Activated CD8-positive, alpha-beta memory T cell treated with anti-CD3 and anti-CD28 coated beads for 1 hour (primary cell): ENCODE measurements at regions not wholly inside any gene's neighbourhood (a gene's known extent, or its start where the extent isn't known, plus 50 kb on each side); places are given as distances from the start of the nearest gene placed in this dataset.
"Not testable (repeated sequence)": the region's sequence is repeated elsewhere in the genome, so short reads cannot be mapped to it uniquely, and the experiment has no call there.

Experiments
- DNase-seq, 2 donors: peaks; one replicate each; pipeline ENCODE4 v3.0.0-alpha.2; 2020; ENCODE audit warnings: low read depth in 1 of 2; ENCODE audit errors: extremely low read depth in 1 of 2

- no peak for DNase-seq
Observed at GRCh38 chrY:19059733-19060132, 286.2 kb upstream of the HSFY2 start.

- DNase-seq, result no peak
Observed at GRCh38 chrY:19058831-19059370, 285.4 kb upstream of the HSFY2 start.

- DNase-seq, result no peak
Observed at GRCh38 chrY:19056138-19056469, 282.6 kb upstream of the HSFY2 start.

GRCh38 chrY:19055232-19056137, 281.9 kb upstream of the HSFY2 start:
- DNase-seq, result no peak

- no peak for DNase-seq
Observed at GRCh38 chrY:19053806-19054205, 280.3 kb upstream of the HSFY2 start.

GRCh38 chrY:19051021-19051420, 277.5 kb upstream of the HSFY2 start:
- DNase-seq, result no peak

- DNase-seq, result no peak
Observed at GRCh38 chrY:19042984-19043442, 269.5 kb upstream of the HSFY2 start.

GRCh38 chrY:19042306-19042958, 268.9 kb upstream of the HSFY2 start:
- DNase-seq, result no peak

- no peak for DNase-seq
Observed at GRCh38 chrY:19026631-19027030, 253.1 kb upstream of the HSFY2 start.

- no peak for DNase-seq
Observed at GRCh38 chrY:19023934-19024333, 250.4 kb upstream of the HSFY2 start.

- DNase-seq, result no peak
Observed at GRCh38 chrY:19020193-19020592, 246.7 kb upstream of the HSFY2 start.

- DNase-seq, result no peak
Observed at GRCh38 chrY:19016990-19017389, 243.5 kb upstream of the HSFY2 start.

GRCh38 chrY:19015854-19016253, 242.3 kb upstream of the HSFY2 start:
- no peak for DNase-seq

GRCh38 chrY:19015213-19015612, 241.7 kb upstream of the HSFY2 start:
- no peak for DNase-seq

GRCh38 chrY:19012985-19013384, 239.4 kb upstream of the HSFY2 start:
- DNase-seq, result no peak

- DNase-seq, result no peak
Observed at GRCh38 chrY:19011605-19012090, 238.1 kb upstream of the HSFY2 start.

GRCh38 chrY:19006234-19006633, 232.7 kb upstream of the HSFY2 start:
- no peak for DNase-seq

GRCh38 chrY:19005579-19005978, 232.0 kb upstream of the HSFY2 start:
- no peak for DNase-seq

- DNase-seq, result no peak
Observed at GRCh38 chrY:18997635-18998240, 224.2 kb upstream of the HSFY2 start.

- no peak for DNase-seq
Observed at GRCh38 chrY:18993480-18993879, 219.9 kb upstream of the HSFY2 start.

GRCh38 chrY:18992684-18993083, 219.1 kb upstream of the HSFY2 start:
- DNase-seq, result not testable (repeated sequence)
